MCF 10A (cell line): ENCODE measurements at regions not wholly inside any gene's neighbourhood (a gene's known extent, or its start where the extent isn't known, plus 50 kb on each side); places are given as distances from the start of the nearest gene placed in this dataset.
"Not testable (repeated sequence)": the region's sequence is repeated elsewhere in the genome, so short reads cannot be mapped to it uniquely, and the experiment has no call there.

Experiments used
- BruUV-seq: library from RNA; stranded (reverse); fragments of 400-500 nt; replicated peaks from 2 replicates; lab custom pipeline; 2021; lab: Mats Ljungman, UMichigan
- CTCF ChIA-PET: fragments of 300-600 bp; sonication (Branson Sonifier 250); formaldehyde crosslinking; extraction: SDS; loops from one replicate; lab custom pipeline; 2021; ENCODE audit warnings: antibody characterized with exemption, inconsistent platforms; lab: Yijun Ruan, JAX
- POLR2A ChIA-PET: fragments of 300-600, 350-650 bp; sonication (Branson Sonifier 250); formaldehyde crosslinking; extraction: SDS; loops from one replicate; lab custom pipeline; 2020; ENCODE audit warnings: antibody characterized with exemption, inconsistent platforms; lab: Yijun Ruan, JAX
- DNase-seq: peaks from one replicate; pipeline ENCODE4 v3.0.0-alpha.2; 2018; ENCODE audit not compliant: unreplicated experiment
- H3K27ac Mint-ChIP-seq: one replicate; pipeline ENCODE4 v1.8.0; 2022; ENCODE audit warnings: mild to moderate bottlenecking, low read depth, mixed read lengths; ENCODE audit not compliant: unreplicated experiment
- H3K27me3 Mint-ChIP-seq: one replicate; pipeline ENCODE4 v1.8.0; 2022; ENCODE audit warnings: mixed read lengths; ENCODE audit not compliant: insufficient read depth, unreplicated experiment
- H3K36me3 Mint-ChIP-seq: one replicate; pipeline ENCODE4 v1.8.0; 2022; ENCODE audit warnings: mild to moderate bottlenecking, moderate library complexity, mixed read lengths; ENCODE audit not compliant: insufficient read depth, unreplicated experiment
- H3K4me1 Mint-ChIP-seq: one replicate; pipeline ENCODE4 v1.8.0; 2022; ENCODE audit warnings: mixed read lengths; ENCODE audit not compliant: insufficient read depth, unreplicated experiment
- H3K4me3 Mint-ChIP-seq: one replicate; pipeline ENCODE4 v1.8.0; 2022; ENCODE audit warnings: mild to moderate bottlenecking, moderate library complexity, mixed read lengths; ENCODE audit not compliant: unreplicated experiment
- H3K9me3 Mint-ChIP-seq: one replicate; pipeline ENCODE4 v1.8.0; 2022; ENCODE audit warnings: mixed read lengths; ENCODE audit not compliant: unreplicated experiment
- CTCF ChIP-seq: fragments of 200-600 bp; IDR thresholded peaks from one replicate; pipeline ENCODE4 v1.8.0; 2022; ENCODE audit warnings: antibody characterized with exemption, mild to moderate bottlenecking; ENCODE audit not compliant: unreplicated experiment
- intact Hi-C: fragments of 100-400 bp; cut with micrococcal nuclease; formaldehyde crosslinking; loops from 2 replicates; pipeline ENCODE4 v1.14.1; 2022

- H3K36me3 Mint-ChIP-seq, result no peaks in the 10 kb centered on the region
- no peak for TF ChIP-seq CTCF
- H3K27ac Mint-ChIP-seq, result no peak overlapping the region
- ChIA-PET POLR2A (no interaction called here), CTCF (no interaction called here)
- no peak overlapping the region for H3K4me3 Mint-ChIP-seq
- intact Hi-C loops, result no loop called here
- DNase-seq, result no peak
- no peaks in the 10 kb centered on the region for H3K27me3 Mint-ChIP-seq
- no TSS peak for BruUV-seq
- H3K9me3 Mint-ChIP-seq, result peaks cover 6% of the 10 kb centered on the region
- H3K4me1 Mint-ChIP-seq, result peaks cover 16% of the 10 kb centered on the region
Observed at GRCh38 chr3:74001436-74001835, 376.7 kb upstream of the PDZRN3 start.

GRCh38 chr3:74000725-74001124 is 376.0 kb upstream of the PDZRN3 start:
- Mint-ChIP-seq H3K27me3 (no peaks in the 10 kb centered on the region), H3K27ac (no peak overlapping the region), H3K4me3 (no peak overlapping the region), H3K9me3 (peaks cover 6% of the 10 kb centered on the region), H3K36me3 (no peaks in the 10 kb centered on the region), H3K4me1 (peaks cover 16% of the 10 kb centered on the region)
- POLR2A ChIA-PET, result no interaction called here
- CTCF ChIA-PET, result no interaction called here
- intact Hi-C loops, result no loop called here
- no TSS peak for BruUV-seq
- DNase-seq, result peak; percentile 76
- no peak for TF ChIP-seq CTCF

GRCh38 chr3:73999501-73999900 is 374.8 kb upstream of the PDZRN3 start:
- peaks cover 6% of the 10 kb centered on the region for H3K9me3 Mint-ChIP-seq
- BruUV-seq, result no TSS peak
- DNase-seq, result no peak
- intact Hi-C loops, result no loop called here
- H3K4me1 Mint-ChIP-seq, result peaks cover 16% of the 10 kb centered on the region
- TF ChIP-seq CTCF, result no peak
- no peaks in the 10 kb centered on the region for H3K27me3 Mint-ChIP-seq
- POLR2A ChIA-PET, result no interaction called here
- H3K36me3 Mint-ChIP-seq, result no peaks in the 10 kb centered on the region
- CTCF ChIA-PET, result interaction anchor here (0.6 to 0.8 kb wide), 2 partner anchors 31 to 43 kb away, joined by 3 read pairs; no protein-coding TSS in a partner anchor
- H3K27ac Mint-ChIP-seq, result no peak overlapping the region
- H3K4me3 Mint-ChIP-seq, result no peak overlapping the region

- DNase-seq, intact Hi-C loops, H3K36me3 Mint-ChIP-seq, POLR2A ChIA-PET, BruUV-seq, H3K27ac Mint-ChIP-seq, H3K4me3 Mint-ChIP-seq, H3K4me1 Mint-ChIP-seq, H3K27me3 Mint-ChIP-seq: not testable (repeated sequence)
- H3K9me3 Mint-ChIP-seq, result peaks cover 15% of the 10 kb centered on the region
- CTCF ChIA-PET, result interaction anchor here (0.6 kb wide), 1 partner anchor 1828 kb away, joined by 4 read pairs; no protein-coding TSS in a partner anchor
Observed at GRCh38 chr3:73990691-73991090, 365.9 kb upstream of the PDZRN3 start.

GRCh38 chr3:73966733-73967132 is 342.0 kb upstream of the PDZRN3 start:
- H3K4me1 Mint-ChIP-seq, result peaks cover 6% of the 10 kb centered on the region
- no TSS peak for BruUV-seq
- ChIA-PET CTCF (no interaction called here), POLR2A (no interaction called here)
- no peaks in the 10 kb centered on the region for H3K36me3 Mint-ChIP-seq
- no peak overlapping the region for H3K4me3 Mint-ChIP-seq
- DNase-seq, result peak; percentile 46
- peaks cover 28% of the 10 kb centered on the region for H3K27me3 Mint-ChIP-seq
- no peak for TF ChIP-seq CTCF
- no peak overlapping the region for H3K27ac Mint-ChIP-seq
- intact Hi-C loops, result no loop called here
- H3K9me3 Mint-ChIP-seq, result peaks cover 7% of the 10 kb centered on the region
